ENCODE measurements at regions not wholly inside any gene's neighbourhood (a gene's known extent, or its start where the extent isn't known, plus 50 kb on each side); places are given as distances from the start of the nearest gene placed in this dataset.

DNA sequence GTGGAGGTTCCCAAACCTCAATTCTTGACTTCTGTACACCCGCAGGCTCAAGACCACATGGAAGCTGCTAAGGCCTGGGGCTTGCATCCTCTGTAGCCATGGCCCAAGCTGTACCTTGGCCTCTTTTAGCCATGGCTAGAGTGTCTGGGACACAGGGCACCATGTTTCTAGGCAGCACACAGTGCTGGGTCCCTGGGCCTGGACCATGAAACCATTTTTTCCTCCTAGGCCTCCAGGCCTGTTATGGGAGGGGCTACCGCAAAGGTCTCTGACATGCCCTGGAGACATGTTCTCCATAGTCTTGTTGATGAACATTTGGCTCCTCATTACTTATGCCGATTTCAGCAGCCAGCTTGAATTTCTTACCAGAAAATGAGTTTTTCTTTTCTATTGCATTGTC lies 701.4 kb downstream of the FGF9 start:
- no peak for DNase-seq

DNA sequence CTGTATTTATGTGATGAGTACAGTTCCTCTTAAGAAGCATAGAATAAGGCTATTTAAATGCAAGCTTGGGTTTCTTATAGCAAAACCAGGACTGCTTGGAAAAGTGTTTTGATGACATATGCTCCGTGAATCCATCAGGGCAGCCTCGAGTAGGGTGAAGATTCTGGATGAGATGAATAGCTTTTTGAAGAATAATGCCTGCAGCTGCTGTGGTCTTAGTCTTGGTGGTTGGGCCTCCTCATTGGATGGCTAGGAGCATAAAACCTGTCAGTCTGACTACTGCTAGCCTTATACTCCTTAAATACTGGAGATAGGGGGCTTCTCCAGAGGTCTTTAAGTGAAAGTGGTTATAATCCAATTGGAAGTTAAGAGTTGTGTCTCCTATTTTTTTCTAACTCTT lies 704.3 kb downstream of the FGF9 start:
- no peak for DNase-seq

DNA sequence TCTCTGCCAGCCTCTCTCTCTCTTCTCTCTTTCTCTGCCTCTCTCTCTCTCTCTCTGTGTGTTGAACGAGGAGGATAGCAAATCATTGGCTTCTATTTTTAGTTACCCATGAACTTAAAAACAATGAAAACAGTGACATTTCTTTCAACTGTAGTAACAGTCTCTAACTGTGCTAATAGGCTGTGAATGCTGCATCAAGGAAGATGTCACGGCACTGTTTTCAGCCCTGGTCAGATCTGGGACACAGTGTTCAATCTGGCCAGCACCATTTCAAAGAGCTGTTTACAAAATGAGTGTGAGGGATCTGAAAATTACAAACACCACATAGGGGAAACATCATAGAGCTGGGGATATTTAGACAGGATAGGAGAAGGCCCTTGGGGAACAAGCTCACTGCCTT lies 717.0 kb downstream of the FGF9 start:
- DNase-seq = no peak

DNA sequence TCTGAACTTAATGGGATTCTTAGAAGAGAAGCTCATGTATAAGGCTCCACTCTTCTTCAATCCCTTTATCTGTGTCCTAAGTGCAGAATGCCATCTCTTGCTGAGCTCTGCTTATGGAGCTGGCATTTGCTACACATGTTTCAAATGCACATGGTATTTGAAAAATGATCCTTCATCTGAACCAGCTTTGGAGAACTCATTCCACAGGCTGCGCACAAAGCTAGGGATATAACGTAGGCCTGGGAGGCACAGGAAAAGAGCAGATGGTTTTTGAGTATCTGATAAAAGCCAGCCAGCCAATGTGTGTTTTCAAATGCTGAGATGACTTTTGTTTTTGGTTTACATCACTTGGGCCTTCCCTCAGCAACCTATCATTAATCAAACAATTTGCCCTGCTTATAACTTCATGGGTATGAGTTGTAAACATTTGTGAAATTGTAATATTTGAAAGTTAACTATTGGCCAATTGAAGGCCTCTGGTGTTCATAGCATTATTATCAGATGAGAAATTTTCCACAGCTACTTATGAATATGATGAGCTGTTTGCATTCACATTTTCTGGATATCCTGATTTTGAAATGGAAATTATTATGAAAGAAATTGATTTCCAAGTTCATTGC lies 729.0 kb downstream of the FGF9 start:
- no peak for DNase-seq

DNA sequence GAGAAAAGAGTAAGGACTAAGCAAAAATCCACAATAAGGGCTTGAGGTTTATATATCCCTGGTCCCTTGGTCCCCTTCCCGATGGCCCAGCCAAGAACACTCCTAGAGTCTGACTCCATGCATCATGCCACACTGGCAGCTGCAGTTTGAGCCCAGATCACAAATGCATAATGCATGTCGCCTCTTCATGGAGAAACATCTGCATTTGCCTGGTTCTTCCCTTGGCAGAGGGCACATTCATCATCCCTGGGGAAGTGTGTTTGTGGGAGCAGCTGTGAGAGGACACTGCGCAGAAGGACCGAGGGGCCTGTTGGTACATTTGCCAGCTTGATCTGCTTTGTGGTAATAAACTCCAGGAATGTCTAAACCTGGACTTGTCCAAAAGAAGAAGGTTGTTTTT lies 731.8 kb downstream of the FGF9 start:
- no peak for DNase-seq

DNA sequence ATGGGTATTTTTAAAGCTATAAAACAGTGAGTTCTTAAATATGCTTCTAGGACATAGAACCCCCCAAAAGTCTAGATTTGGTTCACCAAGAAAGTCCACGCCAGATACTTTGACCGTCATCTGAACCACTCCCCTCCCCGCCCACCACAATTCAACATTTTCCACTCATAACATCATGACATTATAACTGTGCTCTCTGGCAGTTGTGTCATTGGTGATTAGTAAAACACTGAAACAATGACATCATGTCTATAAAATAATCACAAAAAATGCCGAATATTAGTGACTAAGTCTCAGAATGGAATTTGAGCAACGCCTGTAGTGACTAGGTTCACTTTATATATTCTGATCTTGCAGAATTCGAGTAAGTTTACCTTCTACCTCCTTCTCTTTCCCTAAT lies 732.3 kb downstream of the FGF9 start:
- no peak for DNase-seq

DNA sequence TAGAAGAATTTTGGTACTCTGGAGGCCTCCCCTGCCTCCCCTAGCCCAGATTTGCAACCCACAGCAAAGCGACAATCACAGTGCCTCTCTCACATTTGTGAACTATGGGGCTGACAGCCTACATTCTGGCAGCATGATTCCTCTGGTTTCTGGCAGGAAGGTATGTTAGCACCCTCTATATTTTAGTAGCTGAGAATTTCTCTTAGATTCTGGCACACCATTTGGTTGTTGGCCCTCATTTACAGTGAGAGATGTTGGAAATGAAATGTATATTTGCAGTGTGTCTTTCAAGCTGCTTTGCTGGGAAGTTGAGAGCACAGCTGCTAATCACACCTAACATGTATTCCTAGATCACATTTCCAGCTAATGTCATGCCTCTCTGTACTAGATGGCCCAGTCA lies 735.0 kb downstream of the FGF9 start:
- DNase-seq = no peak

DNA sequence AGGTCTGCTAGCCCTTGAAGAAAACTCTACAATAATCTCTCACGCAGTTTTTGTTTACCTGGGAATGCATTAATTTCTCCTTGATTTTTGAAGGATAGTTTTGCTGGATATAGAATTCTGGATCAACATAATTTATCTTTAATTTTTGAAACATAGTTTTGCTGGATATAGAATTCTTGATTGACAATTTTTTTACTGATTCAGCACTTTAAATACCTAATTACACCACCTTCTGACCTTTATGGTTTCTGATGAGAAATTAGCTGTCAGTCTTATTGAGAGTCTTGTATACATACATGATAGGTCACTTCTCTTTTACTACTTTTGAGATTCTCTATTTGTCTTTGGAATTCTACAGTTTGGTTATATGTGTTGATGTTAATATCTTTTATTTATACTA lies 741.6 kb downstream of the FGF9 start:
- no peak for DNase-seq

DNA sequence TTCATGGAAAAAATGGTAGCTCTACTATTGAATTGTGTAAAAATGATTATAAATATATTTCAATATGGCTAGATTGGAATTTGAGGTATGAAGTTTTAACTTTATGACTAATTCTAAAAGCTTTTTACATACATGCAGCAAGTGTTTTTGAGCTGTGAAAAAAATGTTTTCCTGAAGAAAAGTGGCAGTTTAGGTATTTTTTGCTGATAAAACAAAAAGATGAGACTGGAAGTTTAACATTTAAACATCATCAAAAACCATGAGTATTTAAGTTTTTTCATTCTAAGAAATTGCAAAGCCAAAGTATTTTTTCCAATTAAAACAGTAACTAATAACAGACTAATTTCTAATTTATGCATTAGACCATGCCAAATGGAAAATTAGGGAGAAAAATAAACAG lies 751.1 kb downstream of the FGF9 start:
- no peak for DNase-seq

DNA sequence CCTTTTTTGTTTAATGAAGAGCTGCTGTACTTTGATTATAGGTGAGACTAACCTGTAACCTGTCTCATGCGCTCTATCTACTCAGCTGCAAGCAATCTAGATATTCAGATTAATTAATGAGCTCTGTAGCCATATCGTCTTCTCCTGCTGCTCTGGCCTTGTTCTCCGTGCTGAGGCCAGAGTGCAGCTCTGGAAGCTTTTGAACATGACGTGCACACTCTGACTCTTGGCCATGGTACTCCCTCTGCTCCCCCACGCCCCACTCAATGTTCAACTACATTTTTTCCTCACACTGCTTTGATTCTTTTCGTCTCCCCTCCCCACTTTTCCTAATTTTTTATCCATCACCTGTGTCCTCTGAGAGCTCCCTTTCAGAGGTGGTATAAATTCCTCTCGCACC lies 751.8 kb downstream of the FGF9 start:
- DNase-seq = no peak

DNA sequence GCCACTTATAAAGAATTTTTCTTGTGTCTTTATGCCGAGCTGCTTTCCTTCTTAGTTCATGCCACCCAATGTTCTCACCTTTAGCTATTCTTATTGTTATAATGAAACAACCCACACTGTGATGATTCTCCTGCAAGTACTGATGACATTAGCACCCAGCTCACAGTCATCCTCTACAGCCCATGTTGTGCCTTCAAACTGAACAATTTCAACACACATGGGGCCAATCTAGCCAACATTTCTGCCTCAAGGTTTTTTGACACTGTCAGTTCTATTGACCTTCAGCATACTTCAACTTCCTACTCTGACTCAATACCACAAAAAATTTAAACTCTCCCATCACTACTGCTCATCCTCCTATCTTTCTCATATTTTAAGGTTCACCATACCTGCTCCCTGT lies 752.4 kb downstream of the FGF9 start:
- DNase-seq = no peak

DNA sequence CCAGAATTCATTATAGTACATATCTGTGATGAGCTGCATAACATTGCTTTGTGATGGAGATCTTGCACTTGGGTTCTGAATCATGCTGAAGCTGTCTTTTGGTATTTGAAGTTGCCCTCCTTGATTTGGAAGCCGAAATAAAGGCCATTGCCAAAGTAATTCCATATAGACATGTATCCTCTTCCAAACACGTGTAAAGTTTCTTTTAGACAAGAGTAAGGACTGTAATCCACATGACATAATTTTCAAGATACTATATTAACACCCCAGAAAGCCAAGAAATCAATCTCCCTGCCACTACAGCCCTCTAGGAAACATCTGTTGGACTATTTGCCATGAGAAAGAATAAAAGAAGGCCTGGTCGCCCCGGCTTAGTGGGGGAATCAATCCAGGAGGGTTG lies 754.2 kb downstream of the FGF9 start:
- DNase-seq = no peak

DNA sequence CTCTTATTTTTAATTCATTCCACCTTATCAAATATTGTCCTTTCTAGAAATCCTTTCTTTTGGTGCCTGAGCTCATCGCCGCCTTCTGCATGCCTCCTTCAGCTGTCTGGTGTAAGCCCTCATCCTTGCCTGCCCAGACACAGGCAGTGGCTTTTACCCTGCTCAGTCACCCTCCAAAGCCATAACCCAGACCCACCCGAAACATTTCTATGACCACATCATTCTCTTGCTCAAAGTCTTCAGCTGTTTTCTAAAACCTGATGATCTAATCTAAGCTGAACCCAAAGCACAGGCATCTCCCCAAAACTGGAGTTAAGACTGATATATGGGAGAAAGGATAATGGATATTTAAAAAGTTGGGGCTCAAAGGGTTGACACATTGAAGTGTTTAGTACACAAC lies 753.7 kb upstream of the SGCG start:
- no peak for DNase-seq

DNA sequence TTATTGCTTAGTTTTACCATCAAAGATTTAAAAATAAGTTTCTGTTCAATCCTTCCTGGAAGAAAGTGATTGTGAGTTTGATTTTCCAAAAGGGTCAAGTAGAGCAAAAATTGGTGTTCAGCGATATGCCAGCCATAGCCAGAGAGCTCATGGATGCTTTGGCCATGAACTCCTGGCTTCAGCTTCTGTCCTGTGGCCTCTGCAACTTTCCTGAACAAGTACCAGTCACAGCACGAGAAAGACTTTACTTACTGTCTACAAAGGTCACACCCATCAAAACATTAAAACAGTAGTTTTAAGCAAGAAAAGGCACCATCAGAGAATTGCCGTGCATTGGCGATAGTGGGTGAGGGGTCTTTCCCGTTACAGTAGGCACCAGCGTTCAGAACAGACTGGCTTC lies 753.0 kb upstream of the SGCG start:
- DNase-seq = no peak

DNA sequence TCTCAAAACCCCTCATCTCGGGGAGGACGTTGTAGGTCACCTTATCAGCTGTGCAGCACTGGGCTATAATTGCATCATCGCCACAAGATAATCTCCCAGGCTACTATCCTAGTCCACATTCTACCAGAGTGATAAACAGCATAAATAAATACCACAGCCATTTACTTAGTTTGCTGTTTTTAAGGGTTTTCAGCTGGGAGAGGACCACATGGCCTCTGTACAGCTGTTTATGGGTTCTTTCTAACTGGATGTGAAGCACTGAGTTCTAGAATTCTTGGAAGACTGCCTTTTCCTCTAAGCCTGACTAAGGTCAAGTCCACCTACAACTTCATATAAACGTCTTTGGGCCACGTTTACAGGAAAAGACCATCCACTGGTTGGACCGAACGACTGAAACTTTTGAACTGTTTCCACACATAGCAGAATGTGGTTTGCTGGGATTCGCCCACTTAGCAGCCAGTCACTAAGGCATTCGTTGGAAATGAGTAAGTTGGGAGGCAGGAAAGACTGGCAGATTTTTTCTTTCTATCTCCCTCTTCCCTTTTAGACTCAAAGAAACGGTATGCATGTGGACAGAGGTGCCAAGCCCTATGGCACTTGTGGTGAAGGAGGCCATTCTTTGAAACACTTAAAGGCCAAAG lies 752.5 kb upstream of the SGCG start:
- DNase-seq = no peak

DNA sequence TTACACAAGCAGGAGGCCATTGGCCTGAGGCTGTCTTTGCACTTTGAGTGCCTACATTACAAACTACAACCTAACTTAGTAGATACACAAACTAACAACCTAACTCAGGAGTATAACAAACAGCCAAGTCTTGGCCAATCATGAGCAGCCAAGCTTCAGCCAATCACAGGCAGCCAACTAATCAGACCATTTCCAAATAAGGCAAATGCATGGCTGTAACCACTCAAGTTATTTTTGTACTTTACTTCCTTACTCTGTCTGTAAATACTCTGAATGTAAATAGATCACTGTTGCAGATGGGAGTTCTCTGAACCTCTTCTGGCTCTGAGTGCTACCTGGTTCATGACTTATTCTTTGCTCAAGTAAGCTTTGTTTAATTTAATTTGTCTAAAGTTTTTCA lies 748.1 kb upstream of the SGCG start:
- DNase-seq = no peak

DNA sequence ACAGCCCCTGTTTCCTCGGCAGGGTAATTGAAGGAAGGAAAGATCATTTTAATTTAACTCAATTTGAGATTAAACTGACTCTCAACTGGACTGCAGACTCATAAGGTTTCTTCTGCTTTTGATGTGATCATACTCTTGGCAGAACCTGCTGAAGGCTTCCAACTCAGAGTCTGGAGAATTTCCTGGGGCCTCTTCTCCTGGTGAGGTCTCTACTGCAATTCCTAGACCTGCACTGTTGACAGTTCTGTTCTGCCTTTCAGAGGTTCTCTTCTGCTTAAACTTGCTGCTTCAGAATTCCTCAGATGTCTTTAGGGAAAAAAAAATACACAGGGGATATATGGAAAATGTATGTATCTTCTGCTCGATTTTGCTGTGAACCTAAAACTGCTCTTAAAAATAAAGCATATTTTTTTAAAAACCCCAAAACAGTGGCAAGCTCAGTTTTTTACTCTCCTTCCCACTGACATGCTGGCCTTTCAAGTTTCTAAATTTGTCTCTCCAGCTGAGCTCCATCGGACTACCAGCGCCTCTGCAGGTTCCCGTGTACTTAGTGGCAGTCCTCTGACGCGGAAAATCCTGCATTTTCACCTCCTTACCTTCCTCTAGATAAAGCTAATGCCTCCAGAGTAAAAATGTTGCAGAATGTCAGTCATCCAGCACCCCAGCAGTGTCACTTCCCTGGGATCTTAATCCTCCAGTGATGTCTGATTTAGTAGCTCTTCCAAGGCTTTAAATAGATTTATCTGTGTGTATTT lies 733.5 kb upstream of the SGCG start:
- no peak for DNase-seq

DNA sequence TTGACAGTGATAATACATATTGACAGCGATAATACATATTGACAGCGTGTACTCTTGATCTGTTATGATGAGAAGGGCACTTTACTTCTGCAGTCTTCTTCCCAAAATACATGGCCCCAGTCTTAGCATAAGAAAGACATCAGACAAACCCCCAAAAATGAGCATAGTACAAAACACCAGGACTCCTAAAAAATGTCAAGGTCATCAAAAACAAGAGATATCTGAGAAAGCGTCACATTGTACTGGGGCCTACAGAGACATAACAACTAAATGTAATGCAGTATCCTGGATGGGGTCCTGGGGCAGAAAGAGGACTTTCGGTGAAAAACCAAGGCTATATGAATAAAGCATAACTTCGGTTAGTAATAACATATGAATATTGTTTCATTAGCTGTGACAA lies 731.5 kb upstream of the SGCG start:
- no peak for DNase-seq

DNA sequence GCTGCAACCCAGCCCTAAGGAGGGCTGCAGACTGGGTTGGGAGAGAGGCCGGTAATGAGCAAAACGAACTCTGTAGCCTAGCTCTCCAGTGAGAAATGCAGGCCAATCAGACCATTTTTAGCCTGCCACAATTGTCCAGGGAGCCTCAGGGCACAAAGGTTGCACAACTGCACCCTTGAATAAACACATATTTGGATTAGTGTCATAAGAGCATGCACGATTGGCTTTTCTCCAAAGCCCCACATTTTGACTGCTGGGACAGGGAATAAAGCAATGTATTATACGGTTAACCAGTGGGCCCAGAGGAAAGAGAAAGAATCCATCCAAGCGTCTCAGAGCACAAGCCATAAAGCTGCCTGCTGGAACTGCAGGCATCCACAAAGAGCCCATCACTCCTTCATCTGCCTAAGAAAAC lies 729.4 kb upstream of the SGCG start:
- DNase-seq = no peak

DNA sequence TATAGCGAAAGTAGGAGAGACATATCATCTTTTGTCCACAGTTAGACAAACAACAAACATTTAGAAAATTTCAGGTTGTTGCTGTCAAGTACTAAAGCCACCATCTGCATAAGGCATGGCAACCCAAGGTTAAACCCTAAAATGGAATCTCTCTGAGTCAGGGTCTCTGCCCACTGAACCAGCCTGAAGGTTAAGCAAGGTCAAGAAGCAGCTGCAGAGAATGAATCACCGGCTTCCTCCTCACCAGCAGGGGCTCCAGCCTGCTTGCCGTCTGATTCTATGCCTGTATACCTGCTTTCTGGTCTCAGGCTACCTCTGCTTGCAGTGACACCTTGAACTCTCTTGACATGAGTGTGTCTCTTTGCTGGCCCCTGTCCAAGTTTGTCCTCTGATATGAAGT lies 726.2 kb upstream of the SGCG start:
- DNase-seq = no peak

DNA sequence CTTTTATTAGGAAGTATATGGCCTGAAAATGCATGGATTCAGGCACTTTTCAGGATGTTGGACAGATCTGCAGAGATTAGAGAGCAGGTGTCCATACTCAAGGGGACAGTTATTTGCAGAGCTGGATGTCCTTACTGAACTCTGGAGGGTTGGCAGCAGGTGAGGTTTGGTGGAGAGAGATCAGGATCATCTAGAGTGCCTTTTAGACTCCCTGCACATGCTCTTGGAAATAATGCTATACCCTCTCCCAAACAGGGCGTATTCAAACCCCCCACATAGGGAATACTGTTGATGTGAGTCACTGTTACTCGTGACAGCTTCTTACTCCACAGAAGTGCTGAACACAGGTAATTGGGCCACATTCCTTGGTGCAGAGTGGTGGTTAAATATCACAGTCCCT lies 725.7 kb upstream of the SGCG start:
- DNase-seq = no peak

DNA sequence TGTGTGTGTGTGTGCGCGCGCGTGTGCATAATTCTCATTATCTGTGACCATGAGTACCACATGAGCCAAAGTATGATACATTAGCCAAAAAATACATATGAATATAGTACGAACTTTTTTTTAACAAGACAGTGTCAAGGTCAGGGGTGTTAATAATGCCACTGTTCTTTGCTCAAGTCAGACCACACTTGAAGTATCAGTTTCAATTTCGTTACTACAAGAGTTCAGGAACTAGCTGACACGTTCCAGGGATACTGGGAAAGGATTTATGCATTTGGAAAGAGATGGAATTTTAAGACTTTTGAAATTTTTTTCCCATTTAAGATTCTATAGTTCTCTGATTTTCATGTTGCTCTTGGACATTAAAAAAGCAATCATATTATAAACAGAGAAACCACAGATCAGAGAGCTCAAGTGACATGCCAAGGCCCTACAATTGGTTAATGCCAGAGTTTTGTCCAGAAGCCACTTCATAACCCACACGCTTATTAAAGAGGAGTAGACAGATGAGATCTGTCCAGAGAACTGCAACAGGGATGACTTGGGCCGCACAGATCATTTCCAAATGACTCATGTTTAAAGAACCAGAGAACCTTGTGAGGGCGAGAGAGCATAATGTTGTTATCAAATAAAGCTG lies 718.8 kb upstream of the SGCG start:
- no peak for DNase-seq

DNA sequence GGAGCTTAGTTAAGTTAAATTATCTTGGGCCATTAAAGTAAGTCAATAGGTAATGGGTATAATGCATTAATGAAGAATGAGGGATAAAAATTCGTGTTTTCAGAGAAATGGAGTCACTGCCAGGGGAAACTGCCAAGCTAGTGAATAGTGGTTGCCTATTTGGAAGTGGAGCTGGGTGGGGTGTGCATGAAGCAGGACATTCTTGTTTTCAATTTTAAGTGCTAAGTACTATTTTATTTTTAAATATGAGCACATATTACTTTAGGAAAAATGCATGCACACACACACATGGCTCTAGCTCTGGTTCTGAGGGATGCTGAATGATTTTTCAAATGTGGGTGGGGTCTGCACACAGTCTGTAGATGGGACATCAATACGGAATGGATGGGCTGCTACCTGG lies 717.7 kb upstream of the SGCG start:
- no peak for DNase-seq

DNA sequence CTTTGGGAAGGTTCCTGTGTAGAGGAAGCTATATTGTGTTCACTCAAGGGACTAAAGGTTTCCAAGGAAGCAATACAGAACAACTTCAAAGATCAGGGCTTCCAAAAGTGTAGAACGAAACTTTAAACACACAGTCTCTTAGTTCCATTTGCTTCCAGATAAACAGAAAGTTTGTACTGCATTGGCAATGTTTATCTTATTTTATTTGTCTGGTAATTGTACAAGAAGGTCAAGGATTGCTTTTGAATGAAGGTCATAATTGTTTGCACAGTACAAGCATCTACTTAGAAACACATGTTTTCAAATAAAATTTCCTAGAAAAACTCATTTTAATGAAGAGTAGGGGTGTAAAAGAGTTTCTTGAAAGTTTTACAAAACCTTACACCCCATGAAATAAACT lies 712.7 kb upstream of the SGCG start:
- no peak for DNase-seq

Measured in amniotic stem cell (primary cell).